ENCODE measurements at regions not wholly inside any gene's neighbourhood (a gene's known extent, or its start where the extent isn't known, plus 50 kb on each side); places are given as distances from the start of the nearest gene placed in this dataset.

- TF ChIP-seq CTCF (IDR thresholded peaks at IDR 0.05; ENCODE audit: control extremely low read depth in 1 of 3, insufficient read depth in 1 of 3, low read depth in 1 of 3, low read length in 3 of 3) (no peak), POLR2A (IDR thresholded peaks at IDR 0.05; ENCODE audit: control extremely low read depth in 1 of 2, low read depth in 2 of 2, low read length in 2 of 2) (no peak), SUZ12 (IDR thresholded peaks at IDR 0.05; ENCODE audit: low read length) (no peak), POLR2AphosphoS5 (IDR thresholded peaks at IDR 0.05; ENCODE audit: low read depth, low read length) (no peak), JUN (IDR thresholded peaks at IDR 0.05; ENCODE audit: low read depth, low read length) (no peak)
Measured at GRCh38 chr3:177517906-177518305, 320.6 kb upstream of the TBL1XR1 start.
